ENCODE measurements at regions not wholly inside any gene's neighbourhood (a gene's known extent, or its start where the extent isn't known, plus 50 kb on each side); places are given as distances from the start of the nearest gene placed in this dataset.

- intact Hi-C loops (cut with DNase I) = no loop called here
- TF ChIP-seq POLR2A (IDR thresholded peaks at IDR 0.05) = no peak
- Histone ChIP-seq H3K9me3 (no peaks in the 10 kb centered on the region), H3K36me3 (no peaks in the 10 kb centered on the region), H3K4me1 (peaks cover 5% of the 10 kb centered on the region), H3K27me3 (no peaks in the 10 kb centered on the region), H3K4me3 (no peak overlapping the region), H3K27ac (no peak overlapping the region)
- peak in 1 of 2 donors; percentile 62 for DNase-seq (ENCODE audit: extremely low spot score in 2 of 2)
These were observed 587.5 kb upstream of the MGMT start for GRCh38 chr10:128879441-128880140.

- intact Hi-C loops (cut with DNase I) = no loop called here
- Histone ChIP-seq H3K4me3 (no peak overlapping the region), H3K27me3 (no peaks in the 10 kb centered on the region), H3K9me3 (no peaks in the 10 kb centered on the region), H3K4me1 (peaks cover 5% of the 10 kb centered on the region), H3K36me3 (no peaks in the 10 kb centered on the region), H3K27ac (no peak overlapping the region)
- peak in 1 of 2 donors; percentile 40 for DNase-seq (ENCODE audit: extremely low spot score in 2 of 2)
- TF ChIP-seq POLR2AphosphoS5 (IDR thresholded peaks at IDR 0.05; ENCODE audit: insufficient read depth in 1 of 2, low read depth in 1 of 2) (no peak), POLR2A (IDR thresholded peaks at IDR 0.05) (no peak), CTCF (IDR thresholded peaks at IDR 0.05) (no peak)
These were observed 586.8 kb upstream of the MGMT start for GRCh38 chr10:128880159-128880725.

- H3K9me3 ChIP-seq = no peaks in the 10 kb centered on the region
- H3K27me3 ChIP-seq = no peaks in the 10 kb centered on the region
- no peak overlapping the region for H3K4me3 ChIP-seq
- TF ChIP-seq CTCF (IDR thresholded peaks at IDR 0.05) (no peak), POLR2AphosphoS5 (IDR thresholded peaks at IDR 0.05; ENCODE audit: insufficient read depth in 1 of 2, low read depth in 1 of 2) (no peak), POLR2A (IDR thresholded peaks at IDR 0.05) (no peak)
- peak in 1 of 2 donors; percentile 58 for DNase-seq (ENCODE audit: extremely low spot score in 2 of 2)
- no peak overlapping the region for H3K27ac ChIP-seq
- peaks cover 5% of the 10 kb centered on the region for H3K4me1 ChIP-seq
- no peaks in the 10 kb centered on the region for H3K36me3 ChIP-seq
- intact Hi-C loops (cut with DNase I) = no loop called here
These were observed 586.0 kb upstream of the MGMT start for GRCh38 chr10:128881086-128881485.

GRCh38 chr10:128883231-128884032 is 583.6 kb upstream of the MGMT start:
- no peaks in the 10 kb centered on the region for H3K27me3 ChIP-seq
- no peaks in the 10 kb centered on the region for H3K9me3 ChIP-seq
- TF ChIP-seq CTCF (IDR thresholded peaks at IDR 0.05) (no peak), POLR2A (IDR thresholded peaks at IDR 0.05) (no peak), POLR2AphosphoS5 (IDR thresholded peaks at IDR 0.05; ENCODE audit: insufficient read depth in 1 of 2, low read depth in 1 of 2) (no peak)
- H3K27ac ChIP-seq = no peak overlapping the region
- no peak overlapping the region for H3K4me3 ChIP-seq
- H3K36me3 ChIP-seq = no peaks in the 10 kb centered on the region
- intact Hi-C loops (cut with DNase I) = no loop called here
- no peaks in the 10 kb centered on the region for H3K4me1 ChIP-seq
- peak in 1 of 2 donors; percentile 72 for DNase-seq (ENCODE audit: extremely low spot score in 2 of 2)

- H3K27ac ChIP-seq = no peak overlapping the region
- H3K27me3 ChIP-seq = no peaks in the 10 kb centered on the region
- no peaks in the 10 kb centered on the region for H3K4me1 ChIP-seq
- intact Hi-C loops (cut with DNase I) = no loop called here
- no peaks in the 10 kb centered on the region for H3K36me3 ChIP-seq
- H3K9me3 ChIP-seq = no peaks in the 10 kb centered on the region
- DNase-seq (ENCODE audit: extremely low spot score in 2 of 2) = peak in 1 of 2 donors; percentile 62
- TF ChIP-seq POLR2AphosphoS5 (IDR thresholded peaks at IDR 0.05; ENCODE audit: insufficient read depth in 1 of 2, low read depth in 1 of 2) = no peak
- no peak for TF ChIP-seq POLR2A (IDR thresholded peaks at IDR 0.05)
- no peak for TF ChIP-seq CTCF (IDR thresholded peaks at IDR 0.05)
- no peak overlapping the region for H3K4me3 ChIP-seq
These were observed 583.0 kb upstream of the MGMT start for GRCh38 chr10:128884033-128884425.
